Subcutaneous abdominal adipose tissue (tissue), 5 donors: ENCODE measurements at regions not wholly inside any gene's neighbourhood (a gene's known extent, or its start where the extent isn't known, plus 50 kb on each side); places are given as distances from the start of the nearest gene placed in this dataset.

Source experiments
- H3K27ac ChIP-seq: one replicate; pipeline ENCODE4 v1.7.0; 2013; ENCODE audit warnings: low read depth, mild to moderate bottlenecking, inconsistent platforms, low read length, moderate library complexity
- H3K27me3 ChIP-seq, 5 donors: one replicate each; pipeline ENCODE4 v1.7.0; 2013; ENCODE audit warnings: low read length in 5 of 5, inconsistent platforms in 1 of 5; ENCODE audit not compliant: control insufficient read depth in 5 of 5, insufficient read depth in 4 of 5
- H3K36me3 ChIP-seq, 5 donors: one replicate each; pipeline ENCODE4 v1.7.0; 2013; ENCODE audit warnings: low read length in 5 of 5; ENCODE audit not compliant: control insufficient read depth in 5 of 5, insufficient read depth in 5 of 5
- H3K4me1 ChIP-seq, 5 donors: one replicate each; pipeline ENCODE4 v1.7.0; 2013; ENCODE audit warnings: low read length in 5 of 5, mild to moderate bottlenecking in 3 of 5, moderate library complexity in 1 of 5; ENCODE audit not compliant: control insufficient read depth in 5 of 5, insufficient read depth in 5 of 5
- H3K4me3 ChIP-seq, 5 donors: one replicate each; pipeline ENCODE4 v1.7.0; 2013; ENCODE audit warnings: low read length in 5 of 5, low read depth in 1 of 5
- H3K9ac ChIP-seq, 5 donors: one replicate each; pipeline ENCODE4 v1.7.0; 2013; ENCODE audit warnings: low read length in 5 of 5, mild to moderate bottlenecking in 4 of 5, moderate library complexity in 3 of 5
- H3K9me3 ChIP-seq, 5 donors: one replicate each; pipeline ENCODE4 v1.7.0; 2013; ENCODE audit warnings: low read length in 5 of 5; ENCODE audit not compliant: control insufficient read depth in 5 of 5
- donor health status: healthy.
- donor health status: healthy.
- donor health status: healthy.
- donor health status: healthy.
- donor health status: healthy.

DNA sequence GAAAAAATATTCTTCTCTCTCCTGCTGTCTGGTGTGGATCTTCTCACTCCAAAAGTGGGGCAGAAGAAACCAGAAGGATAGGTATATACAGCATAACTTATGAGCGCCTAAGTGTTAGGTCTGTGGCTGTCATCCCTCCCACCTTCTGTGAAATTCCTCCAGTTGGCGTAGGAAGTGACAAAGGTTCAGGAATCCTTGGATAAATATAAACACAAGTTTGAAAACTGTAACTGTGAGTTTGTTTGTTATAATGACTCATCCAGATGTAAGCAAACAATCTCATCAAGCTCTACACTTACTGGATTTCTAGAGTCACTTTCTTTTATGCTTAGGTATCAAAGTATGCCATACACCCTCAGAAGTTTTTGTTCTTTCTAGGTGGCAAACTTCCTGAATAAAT is 405.2 kb downstream of the FAT4 start:
- H3K9me3 ChIP-seq, result no peaks in the 10 kb centered on the region

DNA sequence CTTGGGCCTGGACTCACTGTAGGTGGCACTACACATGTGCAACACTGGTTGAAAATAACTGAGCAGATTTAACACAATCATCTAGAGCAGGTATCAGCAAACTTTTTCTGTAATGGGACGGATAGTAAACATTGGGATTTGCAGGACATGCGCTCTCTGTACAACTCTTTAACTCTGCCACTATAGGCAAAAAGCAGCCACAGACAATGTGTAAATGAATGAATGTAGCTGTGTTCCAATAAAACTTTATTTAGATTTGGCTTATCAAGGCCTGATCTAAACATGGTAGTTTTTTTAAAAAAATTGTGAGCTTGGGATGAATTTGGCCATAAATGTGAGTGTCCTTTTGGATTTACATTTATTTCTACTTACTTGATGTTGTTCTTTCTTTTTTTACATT is 407.3 kb downstream of the FAT4 start:
- no peak overlapping the region for H3K27ac ChIP-seq
- no peaks in the 10 kb centered on the region for H3K27me3 ChIP-seq
- H3K4me1 ChIP-seq, result no peaks in the 10 kb centered on the region
- no peak overlapping the region for H3K4me3 ChIP-seq
- no peak overlapping the region for H3K9ac ChIP-seq
- no peaks in the 10 kb centered on the region for H3K36me3 ChIP-seq
- H3K9me3 ChIP-seq, result no peaks in the 10 kb centered on the region

More for the DNA sequence above, 405.2 kb downstream of the FAT4 start:
- Histone ChIP-seq H3K4me1 (no peaks in the 10 kb centered on the region), H3K9ac (no peak overlapping the region), H3K27me3 (no peaks in the 10 kb centered on the region), H3K36me3 (no peaks in the 10 kb centered on the region), H3K4me3 (no peak overlapping the region), H3K27ac (no peak overlapping the region)

GRCh38 chr4:125725957-125726525 is 411.3 kb downstream of the FAT4 start:
- Histone ChIP-seq H3K4me3 (no peak overlapping the region), H3K4me1 (no peaks in the 10 kb centered on the region), H3K27ac (no peak overlapping the region), H3K36me3 (no peaks in the 10 kb centered on the region), H3K9me3 (no peaks in the 10 kb centered on the region), H3K27me3 (no peaks in the 10 kb centered on the region), H3K9ac (no peak overlapping the region)

DNA sequence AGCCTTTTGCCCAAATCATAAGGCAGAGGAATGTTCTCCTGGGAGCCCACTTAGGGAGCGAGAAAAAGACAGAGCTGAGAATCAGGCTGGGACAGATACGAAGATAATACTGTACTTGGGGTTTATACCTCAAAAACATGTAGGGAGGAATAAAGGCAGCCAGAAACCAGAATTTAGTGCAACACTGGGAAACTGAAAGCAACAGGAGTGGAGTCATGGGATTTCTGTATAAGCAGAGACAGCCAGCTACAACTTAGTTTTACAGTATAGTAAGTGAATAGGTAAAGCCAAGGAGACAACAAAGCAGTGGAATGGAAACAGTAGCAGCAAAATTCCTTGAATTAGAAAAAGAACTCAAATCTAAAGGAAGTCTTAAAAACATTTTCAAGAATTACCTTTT is 413.2 kb downstream of the FAT4 start:
- H3K9ac ChIP-seq, result no peak overlapping the region
- H3K36me3 ChIP-seq, result no peaks in the 10 kb centered on the region
- no peaks in the 10 kb centered on the region for H3K4me1 ChIP-seq
- no peaks in the 10 kb centered on the region for H3K27me3 ChIP-seq
- no peak overlapping the region for H3K27ac ChIP-seq
- H3K9me3 ChIP-seq, result no peaks in the 10 kb centered on the region
- no peak overlapping the region for H3K4me3 ChIP-seq

GRCh38 chr4:125728568-125728967 is 413.8 kb downstream of the FAT4 start:
- no peak overlapping the region for H3K9ac ChIP-seq
- no peak overlapping the region for H3K4me3 ChIP-seq
- H3K27ac ChIP-seq, result no peak overlapping the region
- no peaks in the 10 kb centered on the region for H3K36me3 ChIP-seq
- no peaks in the 10 kb centered on the region for H3K4me1 ChIP-seq
- H3K27me3 ChIP-seq, result no peaks in the 10 kb centered on the region
- H3K9me3 ChIP-seq, result no peaks in the 10 kb centered on the region

DNA sequence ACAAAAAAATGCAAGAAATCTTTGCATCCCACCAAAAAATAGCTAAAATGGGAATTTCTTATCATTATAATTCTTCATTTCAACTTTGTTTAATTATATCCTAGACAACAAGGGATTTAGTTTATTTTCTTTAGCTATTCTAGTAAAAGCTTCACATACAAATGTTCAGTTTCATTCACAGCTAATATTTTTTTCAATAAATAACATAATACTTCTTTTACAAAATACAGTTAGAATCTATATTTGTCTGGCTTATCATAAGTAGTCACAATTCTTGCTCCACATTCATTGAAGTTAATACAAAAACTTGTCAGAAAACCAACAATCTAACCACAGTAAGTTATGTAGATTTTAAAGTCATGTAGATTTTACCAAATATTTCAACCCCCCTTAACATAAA is 414.4 kb downstream of the FAT4 start:
- no peak overlapping the region for H3K4me3 ChIP-seq
- H3K9me3 ChIP-seq, result no peaks in the 10 kb centered on the region
- H3K36me3 ChIP-seq, result no peaks in the 10 kb centered on the region
- H3K27me3 ChIP-seq, result no peaks in the 10 kb centered on the region
- H3K27ac ChIP-seq, result no peak overlapping the region
- H3K9ac ChIP-seq, result no peak overlapping the region
- no peaks in the 10 kb centered on the region for H3K4me1 ChIP-seq

GRCh38 chr4:125732632-125733031 is 417.9 kb downstream of the FAT4 start:
- Histone ChIP-seq H3K4me1 (no peaks in the 10 kb centered on the region), H3K9ac (no peak overlapping the region), H3K9me3 (no peaks in the 10 kb centered on the region), H3K36me3 (no peaks in the 10 kb centered on the region), H3K27ac (no peak overlapping the region), H3K27me3 (no peaks in the 10 kb centered on the region), H3K4me3 (no peak overlapping the region)

GRCh38 chr4:125734504-125734903 is 419.7 kb downstream of the FAT4 start:
- Histone ChIP-seq H3K27me3 (no peaks in the 10 kb centered on the region), H3K4me1 (peaks cover 0 to 5% (median 0%) of the 10 kb centered on the region in 5 donors), H3K27ac (no peak overlapping the region), H3K9ac (no peak overlapping the region), H3K36me3 (no peaks in the 10 kb centered on the region), H3K4me3 (no peak overlapping the region), H3K9me3 (no peaks in the 10 kb centered on the region)

GRCh38 chr4:125735102-125735501 is 420.3 kb downstream of the FAT4 start:
- Histone ChIP-seq H3K9me3 (no peaks in the 10 kb centered on the region), H3K4me3 (no peak overlapping the region), H3K36me3 (no peaks in the 10 kb centered on the region), H3K27me3 (no peaks in the 10 kb centered on the region), H3K4me1 (peaks cover 0 to 5% (median 0%) of the 10 kb centered on the region in 5 donors), H3K27ac (no peak overlapping the region), H3K9ac (no peak overlapping the region)

GRCh38 chr4:125736057-125736456 is 421.3 kb downstream of the FAT4 start:
- Histone ChIP-seq H3K4me3 (no peak overlapping the region), H3K9me3 (no peaks in the 10 kb centered on the region), H3K27me3 (no peaks in the 10 kb centered on the region)

GRCh38 chr4:125739760-125740159 is 425.0 kb downstream of the FAT4 start:
- Histone ChIP-seq H3K9ac (no peak overlapping the region), H3K27me3 (no peaks in the 10 kb centered on the region), H3K9me3 (peaks cover 0 to 4% (median 0%) of the 10 kb centered on the region in 5 donors), H3K4me3 (no peak overlapping the region), H3K36me3 (no peaks in the 10 kb centered on the region), H3K27ac (no peak overlapping the region), H3K4me1 (peaks cover 0 to 5% (median 0%) of the 10 kb centered on the region in 5 donors)

More at GRCh38 chr4:125736057-125736456, 421.3 kb downstream of the FAT4 start:
- H3K9ac ChIP-seq, result no peak overlapping the region
- H3K4me1 ChIP-seq, result peaks cover 0 to 5% (median 0%) of the 10 kb centered on the region in 5 donors
- no peak overlapping the region for H3K27ac ChIP-seq
- H3K36me3 ChIP-seq, result no peaks in the 10 kb centered on the region
